ENCODE measurements at regions not wholly inside any gene's neighbourhood (a gene's known extent, or its start where the extent isn't known, plus 50 kb on each side); places are given as distances from the start of the nearest gene placed in this dataset.

DNA sequence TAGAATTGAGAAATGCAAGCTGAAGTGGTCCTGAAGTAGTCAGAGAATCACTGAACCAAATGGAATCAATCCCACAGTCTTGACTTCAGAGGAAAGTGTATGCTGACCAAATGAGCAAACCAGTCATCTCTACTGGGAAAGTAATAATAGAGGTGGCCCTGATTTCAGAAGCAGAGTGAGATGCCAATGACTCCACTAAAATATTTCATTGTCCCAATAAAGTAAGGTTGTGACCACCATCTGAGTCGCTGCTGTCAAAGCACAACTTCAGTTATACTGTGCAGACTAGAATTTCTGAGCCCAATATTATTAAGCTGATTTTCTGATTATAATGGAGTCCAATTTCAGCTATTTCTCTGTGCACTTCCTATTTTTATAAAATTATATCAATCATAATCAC, 334.4 kb upstream of the THBS1 start:
- Histone ChIP-seq H3F3A (replicated peaks; ENCODE audit: insufficient read depth) (peaks cover 56% of the 10 kb centered on the region), H2AFZ (ENCODE audit: low read depth) (0 out of 2 replicates have a peak overlapping the region, but pooled peaks have one; percentile 9), H3K36me3 (replicated peaks in 1 of 2; ENCODE audit: control insufficient read depth in 1 of 2, insufficient read depth in 2 of 2, low read length in 1 of 2) (no peaks in the 10 kb centered on the region), H3K4me2 (no peak overlapping the region), H4K20me1 (ENCODE audit: insufficient read depth) (no peaks in the 10 kb centered on the region), H3K27ac (ENCODE audit: low read depth in 2 of 2, low read length in 1 of 2) (peak overlapping the region in 1 of 2 experiments; percentile 92; a peak in 2 of 4 replicates), H3K4me1 (ENCODE audit: control insufficient read depth in 1 of 2, insufficient read depth in 2 of 2, low read depth in 1 of 2, low read length in 1 of 2) (peaks cover 0 to 34% of the 10 kb centered on the region in 2 experiments; a peak in 3 of 4 replicates), H3K27me3 (ENCODE audit: insufficient read depth) (no peaks in the 10 kb centered on the region), H3K4me3 (ENCODE audit: low read depth in 2 of 2, low read length in 1 of 2) (no peak overlapping the region), H3K79me2 (ENCODE audit: insufficient read depth) (no peaks in the 10 kb centered on the region; the same call in 1 of the 2 replicates), H3K9me3 (no peaks in the 10 kb centered on the region), H3K9ac (no peak overlapping the region), H3K9me2 (no peaks in the 10 kb centered on the region)
- CTCF ChIA-PET, result no interaction called here
- no peak for DNase-seq
- WGBS (ENCODE audit: low lambda C conversion rate), result 93% methylated on average over 1 of the region's 1 CpG
- TF ChIP-seq MXI1 (IDR thresholded peaks at IDR 0.05; ENCODE audit: low read depth, low read length) (no peak), GATA2 (CRISPR knock-in tag; IDR thresholded peaks at IDR 0.05) (no peak), TCF12 (IDR thresholded peaks at IDR 0.05) (peak; percentile 57; the same call in 1 of the 2 replicates), EP300 (IDR thresholded peaks at IDR 0.05; ENCODE audit: borderline replicate concordance in 1 of 2, low read depth in 1 of 2, low read length in 1 of 2) (0 out of 4 replicates have a peak, but pooled peaks of 1 of the 2 experiments have one; percentile 31), CHD2 (IDR thresholded peaks at IDR 0.05; ENCODE audit: low read length, partially characterized antibody) (no peak), ELF1 (IDR thresholded peaks at IDR 0.05) (no peak), TEAD4 (IDR thresholded peaks at IDR 0.05; ENCODE audit: borderline replicate concordance, insufficient read depth) (no peak), JUND (IDR thresholded peaks at IDR 0.05) (0 out of 2 replicates have a peak, but pooled peaks have one; percentile 4), EZH2phosphoT487 (IDR thresholded peaks at IDR 0.05; ENCODE audit: borderline replicate concordance, low read depth) (no peak), MAX (IDR thresholded peaks at IDR 0.05; ENCODE audit: low read depth) (no peak), REST (IDR thresholded peaks at IDR 0.05; ENCODE audit: low read depth, low read length) (no peak), NRF1 (IDR thresholded peaks at IDR 0.05; ENCODE audit: low read depth, low read length) (no peak)
- TF ChIP-seq, protein P1, sequence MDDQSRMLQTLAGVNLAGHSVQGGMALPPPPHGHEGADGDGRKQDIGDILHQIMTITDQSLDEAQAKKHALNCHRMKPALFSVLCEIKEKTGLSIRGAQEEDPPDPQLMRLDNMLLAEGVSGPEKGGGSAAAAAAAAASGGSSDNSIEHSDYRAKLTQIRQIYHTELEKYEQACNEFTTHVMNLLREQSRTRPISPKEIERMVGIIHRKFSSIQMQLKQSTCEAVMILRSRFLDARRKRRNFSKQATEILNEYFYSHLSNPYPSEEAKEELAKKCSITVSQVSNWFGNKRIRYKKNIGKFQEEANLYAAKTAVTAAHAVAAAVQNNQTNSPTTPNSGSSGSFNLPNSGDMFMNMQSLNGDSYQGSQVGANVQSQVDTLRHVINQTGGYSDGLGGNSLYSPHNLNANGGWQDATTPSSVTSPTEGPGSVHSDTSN (IDR thresholded peaks at IDR 0.05), result peak; percentile 58; the same call in 1 of the 2 replicates
- POLR2A ChIA-PET, result no interaction called here

Measured in SK-N-SH (cell line).